ENCODE measurements at regions not wholly inside any gene's neighbourhood (a gene's known extent, or its start where the extent isn't known, plus 50 kb on each side); places are given as distances from the start of the nearest gene placed in this dataset.

GRCh38 chr11:16505481-16505880 lies 149.1 kb upstream of the SOX6 start:
- TF ChIP-seq CTCF (conservative IDR thresholded peaks at IDR 0.05 in 1 of 2, IDR thresholded peaks at IDR 0.05 in 1 of 2; ENCODE audit: extremely low read depth in 1 of 2, insufficient read depth in 1 of 2, low read depth in 1 of 2, low read length in 2 of 2) (no peak), EZH2 (IDR thresholded peaks at IDR 0.05; ENCODE audit: borderline replicate concordance, low read length) (no peak)

Measured in mammary epithelial cell (primary cell).